Naive thymus-derived CD4-positive, alpha-beta T cell (primary cell): ENCODE measurements at regions not wholly inside any gene's neighbourhood (a gene's known extent, or its start where the extent isn't known, plus 50 kb on each side); places are given as distances from the start of the nearest gene placed in this dataset.
"Not testable (repeated sequence)": the region's sequence is repeated elsewhere in the genome, so short reads cannot be mapped to it uniquely, and the experiment has no call there.

ENCODE experiments used
- ATAC-seq: fragments of 150-1000 bp; cut with Tn5 transposase; 2 replicates; pipeline ENCODE4 v1.10.0; 2021; ENCODE audit warnings: mild to moderate bottlenecking, moderate library complexity
- CTCF ChIA-PET: fragments of 350-600 bp; sonication (Branson Sonifier 250); formaldehyde crosslinking; loops from one replicate; lab custom pipeline; 2021; ENCODE audit warnings: antibody characterized with exemption; lab: Charles Lee
- POLR2A ChIA-PET: fragments of 350-600 bp; sonication (Branson Sonifier 250); formaldehyde crosslinking; loops from one replicate; lab custom pipeline; 2021; ENCODE audit warnings: antibody characterized with exemption, inconsistent platforms; lab: Charles Lee
- DNase-seq, 9 donors: peaks; one replicate each; pipeline versions ENCODE4 v3.0.0 to v3.0.0-alpha.2; 2020 to 2022; ENCODE audit warnings: mixed read lengths in 1 of 9
- H3K27ac ChIP-seq: one replicate; pipeline ENCODE4 v1.7.0; 2013; ENCODE audit warnings: mild to moderate bottlenecking, low read depth, low read length, moderate library complexity
- H3K27me3 ChIP-seq, 2 donors: one replicate each; pipeline ENCODE4 v1.7.0; 2013; ENCODE audit warnings: low read length in 2 of 2, mild to moderate bottlenecking in 2 of 2, moderate library complexity in 2 of 2; ENCODE audit not compliant: control insufficient read depth in 2 of 2, insufficient read depth in 2 of 2
- H3K36me3 ChIP-seq, 3 experiments: 1 replicate in 2 of 3; 2 replicates in 1 of 3; pipeline ENCODE4 v1.7.0; 2013; ENCODE audit warnings: low read length in 3 of 3, mild to moderate bottlenecking in 3 of 3, moderate library complexity in 1 of 3; ENCODE audit not compliant: insufficient read depth in 3 of 3, control insufficient read depth in 2 of 3
- H3K4me1 ChIP-seq, 2 donors: one replicate each; pipeline ENCODE4 v1.7.0; 2013; ENCODE audit warnings: low read length in 2 of 2, mild to moderate bottlenecking in 2 of 2, moderate library complexity in 1 of 2; ENCODE audit not compliant: control insufficient read depth in 2 of 2, insufficient read depth in 2 of 2
- H3K4me3 ChIP-seq: 2 replicates; pipeline ENCODE4 v1.7.0; 2013; ENCODE audit warnings: mild to moderate bottlenecking, low read length
- H3K9me3 ChIP-seq, 3 experiments: 1 replicate in 2 of 3; 2 replicates in 1 of 3; pipeline ENCODE4 v1.7.0; 2013; ENCODE audit warnings: low read length in 3 of 3; ENCODE audit not compliant: control insufficient read depth in 2 of 3
- H3K27ac Mint-ChIP-seq, 9 donors: one replicate each; pipeline ENCODE4 v1.8.0; 2020 to 2022; ENCODE audit warnings: mixed read lengths in 9 of 9, mild to moderate bottlenecking in 8 of 9, moderate library complexity in 5 of 9, inconsistent platforms in 2 of 9
- H3K27me3 Mint-ChIP-seq, 5 donors: one replicate each; pipeline ENCODE4 v1.8.0; 2021 to 2022; ENCODE audit warnings: mixed read lengths in 5 of 5, mild to moderate bottlenecking in 1 of 5
- H3K36me3 Mint-ChIP-seq, 5 donors: one replicate each; pipeline ENCODE4 v1.8.0; 2020 to 2022; ENCODE audit warnings: mixed read lengths in 5 of 5, mild to moderate bottlenecking in 3 of 5, inconsistent platforms in 1 of 5
- H3K4me1 Mint-ChIP-seq, 7 donors: one replicate each; pipeline ENCODE4 v1.8.0; 2020 to 2022; ENCODE audit warnings: mixed read lengths in 7 of 7, mild to moderate bottlenecking in 3 of 7, inconsistent platforms in 1 of 7
- H3K4me3 Mint-ChIP-seq, 10 donors: one replicate each; pipeline ENCODE4 v1.8.0; 2020 to 2022; ENCODE audit warnings: mild to moderate bottlenecking in 10 of 10, mixed read lengths in 10 of 10, moderate library complexity in 6 of 10, inconsistent platforms in 2 of 10
- H3K9me3 Mint-ChIP-seq, 11 donors: one replicate each; pipeline ENCODE4 v1.8.0; 2020 to 2022; ENCODE audit warnings: mixed read lengths in 11 of 11, mild to moderate bottlenecking in 4 of 11, inconsistent platforms in 1 of 11, moderate library complexity in 1 of 11
- intact Hi-C, 2 donors: fragments of 100-400 bp; cut with micrococcal nuclease; formaldehyde crosslinking; loops; one replicate each; pipeline ENCODE4 v1.15.1; 2023

DNA sequence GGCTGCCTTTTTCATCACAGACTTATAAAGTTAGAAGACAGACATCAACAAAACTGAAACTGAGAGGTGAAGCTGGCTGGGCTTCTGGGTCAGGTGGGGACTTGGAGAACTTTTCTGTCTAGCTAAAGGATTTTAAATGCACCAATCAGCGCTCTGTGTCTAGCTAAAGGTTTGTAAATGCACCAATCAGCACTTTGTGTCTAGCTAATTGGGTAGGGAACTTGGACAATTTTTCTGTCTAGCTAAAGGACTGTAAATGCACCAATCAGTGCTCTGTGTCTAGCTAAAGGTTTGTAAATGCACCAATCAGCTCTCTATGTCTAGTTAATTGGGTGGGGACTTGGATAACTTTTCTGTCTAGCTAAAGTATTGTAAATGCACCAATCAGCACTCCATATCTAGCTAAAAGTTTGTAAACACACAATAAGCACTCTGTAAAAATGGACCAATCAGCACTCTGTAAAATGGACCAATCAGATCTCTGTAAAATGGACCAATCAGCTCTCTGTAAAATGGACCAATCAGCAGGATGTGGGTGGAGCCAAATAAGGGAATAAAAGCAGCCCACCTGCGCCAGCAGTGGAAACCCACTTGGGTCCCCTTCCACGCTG is 710.3 kb upstream of the INTU start:
- H3K27me3 ChIP-seq, POLR2A ChIA-PET, ATAC-seq, DNase-seq, H3K27ac Mint-ChIP-seq, H3K27ac ChIP-seq, H3K4me3 ChIP-seq, H3K36me3 Mint-ChIP-seq, intact Hi-C loops, H3K4me3 Mint-ChIP-seq, H3K27me3 Mint-ChIP-seq, H3K4me1 Mint-ChIP-seq, CTCF ChIA-PET, H3K4me1 ChIP-seq, H3K36me3 ChIP-seq, H3K9me3 ChIP-seq: not testable (repeated sequence)
- peaks cover 0 to 25% (median 10%) of the 10 kb centered on the region in 11 donors for H3K9me3 Mint-ChIP-seq

DNA sequence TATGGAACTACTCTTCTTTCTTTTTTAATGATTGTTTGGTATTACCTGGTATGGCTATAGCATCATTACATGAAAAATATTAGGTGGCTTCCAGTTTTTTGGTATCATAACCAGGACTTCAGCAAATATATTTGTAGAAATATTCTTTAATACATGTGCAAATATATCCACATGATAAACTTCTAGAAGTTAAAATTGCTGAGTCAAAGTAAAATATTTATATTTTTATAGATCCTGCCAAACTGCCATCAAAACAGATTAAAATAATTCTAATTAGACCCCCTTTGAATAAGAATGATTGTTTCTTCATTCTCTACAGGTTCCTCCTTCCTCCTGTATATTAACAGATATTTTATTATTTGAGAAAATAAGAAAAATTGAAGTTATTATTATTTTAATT is 708.5 kb upstream of the INTU start:
- no peak overlapping the region for H3K27ac Mint-ChIP-seq
- Histone ChIP-seq H3K36me3 (no peaks in the 10 kb centered on the region), H3K27me3 (no peaks in the 10 kb centered on the region), H3K9me3 (no peaks in the 10 kb centered on the region), H3K27ac (no peak overlapping the region), H3K4me3 (no peak overlapping the region), H3K4me1 (no peaks in the 10 kb centered on the region)
- H3K27me3 Mint-ChIP-seq = no peaks in the 10 kb centered on the region
- H3K9me3 Mint-ChIP-seq = peaks cover 0 to 18% (median 8%) of the 10 kb centered on the region in 11 donors
- ATAC-seq = no peak
- no peak overlapping the region for H3K4me3 Mint-ChIP-seq
- no peaks in the 10 kb centered on the region for H3K36me3 Mint-ChIP-seq
- no peaks in the 10 kb centered on the region for H3K4me1 Mint-ChIP-seq
- intact Hi-C loops = no loop called here
- DNase-seq = no peak
- ChIA-PET POLR2A (no interaction called here), CTCF (no interaction called here)

GRCh38 chr4:126930059-126930458 is 702.7 kb upstream of the INTU start:
- H3K4me3 Mint-ChIP-seq, H3K9me3 ChIP-seq, H3K27ac ChIP-seq, H3K4me1 ChIP-seq, POLR2A ChIA-PET, ATAC-seq, H3K36me3 Mint-ChIP-seq, H3K4me1 Mint-ChIP-seq, H3K36me3 ChIP-seq, H3K27me3 Mint-ChIP-seq, H3K27ac Mint-ChIP-seq, H3K27me3 ChIP-seq, DNase-seq, CTCF ChIA-PET, H3K4me3 ChIP-seq, intact Hi-C loops: not testable (repeated sequence)
- H3K9me3 Mint-ChIP-seq = peaks cover 0 to 12% (median 3%) of the 10 kb centered on the region in 11 donors

GRCh38 chr4:126935801-126936200 is 697.0 kb upstream of the INTU start:
- Histone ChIP-seq H3K4me3 (no peak overlapping the region), H3K4me1 (no peaks in the 10 kb centered on the region), H3K27me3 (no peaks in the 10 kb centered on the region), H3K36me3 (no peaks in the 10 kb centered on the region), H3K27ac (no peak overlapping the region), H3K9me3 (no peaks in the 10 kb centered on the region)
- Mint-ChIP-seq H3K27ac (no peak overlapping the region), H3K9me3 (peaks cover 0 to 17% (median 3%) of the 10 kb centered on the region in 11 donors), H3K27me3 (no peaks in the 10 kb centered on the region), H3K4me3 (no peak overlapping the region), H3K4me1 (peaks cover 0 to 1% (median 0%) of the 10 kb centered on the region in 7 donors), H3K36me3 (no peaks in the 10 kb centered on the region)
- ChIA-PET POLR2A (no interaction called here), CTCF (no interaction called here)
- DNase-seq (no peak), ATAC-seq (no peak)
- intact Hi-C loops = no loop called here

- no peak for ATAC-seq
- ChIA-PET CTCF (no interaction called here), POLR2A (no interaction called here)
- H3K9me3 ChIP-seq = no peaks in the 10 kb centered on the region
- Mint-ChIP-seq H3K4me3 (no peak overlapping the region), H3K27me3 (no peaks in the 10 kb centered on the region), H3K9me3 (peaks cover 0 to 23% (median 3%) of the 10 kb centered on the region in 11 donors), H3K36me3 (no peaks in the 10 kb centered on the region), H3K27ac (no peak overlapping the region), H3K4me1 (peaks cover 0 to 1% (median 0%) of the 10 kb centered on the region in 7 donors)
- no peaks in the 10 kb centered on the region for H3K36me3 ChIP-seq
- H3K4me1 ChIP-seq = no peaks in the 10 kb centered on the region
- H3K27me3 ChIP-seq = no peaks in the 10 kb centered on the region
- H3K4me3 ChIP-seq = no peak overlapping the region
- no peak for DNase-seq
- intact Hi-C loops = no loop called here
- H3K27ac ChIP-seq = no peak overlapping the region
These were observed 695.4 kb upstream of the INTU start for GRCh38 chr4:126937342-126937741.

GRCh38 chr4:126937846-126938422 is 694.8 kb upstream of the INTU start:
- H3K9me3 ChIP-seq = no peaks in the 10 kb centered on the region
- Mint-ChIP-seq H3K4me1 (peaks cover 0 to 1% (median 0%) of the 10 kb centered on the region in 7 donors), H3K36me3 (no peaks in the 10 kb centered on the region), H3K27me3 (no peaks in the 10 kb centered on the region), H3K9me3 (peaks cover 0 to 25% (median 3%) of the 10 kb centered on the region in 11 donors), H3K4me3 (no peak overlapping the region), H3K27ac (no peak overlapping the region)
- H3K27me3 ChIP-seq = no peaks in the 10 kb centered on the region
- no peak for ATAC-seq
- ChIA-PET POLR2A (no interaction called here), CTCF (no interaction called here)
- H3K27ac ChIP-seq = no peak overlapping the region
- no peaks in the 10 kb centered on the region for H3K36me3 ChIP-seq
- no peaks in the 10 kb centered on the region for H3K4me1 ChIP-seq
- intact Hi-C loops = no loop called here
- H3K4me3 ChIP-seq = no peak overlapping the region
- DNase-seq = no peak

DNA sequence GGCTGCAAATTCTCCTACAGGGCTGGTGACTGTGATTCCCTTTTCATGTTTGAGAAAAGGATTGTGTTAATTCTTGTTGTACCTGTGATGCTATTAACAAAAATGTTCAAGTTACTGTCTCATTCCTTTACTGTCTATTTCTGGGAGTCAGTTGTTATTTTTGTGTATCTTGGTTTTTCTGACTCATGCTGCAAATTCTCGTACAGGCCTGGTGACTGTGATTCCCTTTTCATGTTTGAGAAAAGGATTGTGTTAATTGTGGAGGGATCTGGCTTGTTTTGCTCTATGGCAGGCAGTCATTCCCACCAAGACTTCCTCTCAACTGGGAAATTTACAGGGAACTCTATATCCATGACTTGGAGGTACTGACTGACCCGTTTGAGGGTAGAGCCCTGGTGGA is 693.4 kb upstream of the INTU start:
- Histone ChIP-seq H3K36me3 (no peaks in the 10 kb centered on the region), H3K9me3 (no peaks in the 10 kb centered on the region), H3K4me1 (no peaks in the 10 kb centered on the region), H3K27me3 (no peaks in the 10 kb centered on the region), H3K4me3 (no peak overlapping the region), H3K27ac (no peak overlapping the region)
- no peak overlapping the region for H3K4me3 Mint-ChIP-seq
- H3K27ac Mint-ChIP-seq = no peak overlapping the region
- intact Hi-C loops = no loop called here
- POLR2A ChIA-PET = no interaction called here
- DNase-seq (no peak), ATAC-seq (no peak)
- CTCF ChIA-PET = no interaction called here
- H3K4me1 Mint-ChIP-seq = peaks cover 0 to 1% (median 0%) of the 10 kb centered on the region in 7 donors
- peaks cover 0 to 22% (median 4%) of the 10 kb centered on the region in 11 donors for H3K9me3 Mint-ChIP-seq
- no peaks in the 10 kb centered on the region for H3K27me3 Mint-ChIP-seq
- H3K36me3 Mint-ChIP-seq = no peaks in the 10 kb centered on the region
